HG03135 (cell line): ENCODE measurements at regions not wholly inside any gene's neighbourhood (a gene's known extent, or its start where the extent isn't known, plus 50 kb on each side); places are given as distances from the start of the nearest gene placed in this dataset.
"Not testable (repeated sequence)": the region's sequence is repeated elsewhere in the genome, so short reads cannot be mapped to it uniquely, and the experiment has no call there.

Source experiments
- ATAC-seq: cut with Tn5 transposase; IDR thresholded peaks from one replicate; pipeline ENCODE4 v1.9.1; 2021; ENCODE audit warnings: mild to moderate bottlenecking, moderate library complexity; ENCODE audit not compliant: unreplicated experiment

- ATAC-seq = no peak
Observed at GRCh38 chr10:108578258-108578657, 1345.1 kb downstream of the XPNPEP1 start.

- no peak for ATAC-seq
Observed at GRCh38 chr10:108574233-108574632, 1349.1 kb downstream of the XPNPEP1 start.

GRCh38 chr10:108568824-108569223 lies 1354.5 kb downstream of the XPNPEP1 start:
- no peak for ATAC-seq

GRCh38 chr10:108567899-108568752 lies 1355.2 kb downstream of the XPNPEP1 start:
- ATAC-seq = no peak

- ATAC-seq = no peak
Observed at GRCh38 chr10:108566316-108567107, 1356.8 kb downstream of the XPNPEP1 start.

GRCh38 chr10:108562105-108562504 lies 1361.2 kb downstream of the XPNPEP1 start:
- no peak for ATAC-seq

DNA sequence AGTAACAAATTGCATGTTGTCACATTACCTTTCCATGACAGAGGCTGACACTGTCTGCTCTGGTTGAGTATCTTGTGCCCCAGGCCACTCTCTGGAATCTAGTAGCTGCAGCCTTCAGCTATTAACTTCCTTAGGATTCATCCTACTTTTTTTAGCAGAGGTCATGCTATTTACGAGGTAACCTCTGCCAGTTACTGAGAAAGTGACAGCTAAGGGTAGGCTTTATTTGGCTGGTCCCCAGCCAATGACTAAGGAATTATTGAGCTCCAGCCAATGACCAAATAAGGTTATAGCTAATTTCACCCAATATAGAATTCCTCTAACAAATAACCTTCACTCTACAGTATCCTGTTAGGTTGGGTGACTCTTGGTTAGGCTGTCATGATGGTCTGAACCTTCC lies 1361.7 kb downstream of the XPNPEP1 start:
- no peak for ATAC-seq

GRCh38 chr10:108560488-108560887 lies 1362.8 kb downstream of the XPNPEP1 start:
- ATAC-seq = no peak

DNA sequence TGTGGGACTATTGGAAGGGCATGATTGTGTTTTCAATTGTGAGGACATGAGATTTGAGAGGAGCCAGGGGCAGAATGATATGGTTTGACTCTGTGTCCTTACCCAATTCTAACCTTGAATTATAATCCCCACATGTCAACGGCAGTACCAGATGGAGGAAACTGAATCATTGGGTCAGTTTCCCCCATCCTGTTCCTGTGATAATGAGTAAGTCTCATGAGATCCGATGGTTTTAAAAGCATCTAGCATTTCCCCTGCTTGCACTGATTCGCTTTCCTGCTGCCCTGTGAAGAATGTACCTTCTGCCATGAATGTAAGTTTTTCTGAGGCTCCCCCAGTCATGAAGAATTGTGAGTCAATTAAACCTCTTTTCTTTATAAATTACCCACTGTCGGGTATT lies 1367.1 kb downstream of the XPNPEP1 start:
- ATAC-seq = no peak

DNA sequence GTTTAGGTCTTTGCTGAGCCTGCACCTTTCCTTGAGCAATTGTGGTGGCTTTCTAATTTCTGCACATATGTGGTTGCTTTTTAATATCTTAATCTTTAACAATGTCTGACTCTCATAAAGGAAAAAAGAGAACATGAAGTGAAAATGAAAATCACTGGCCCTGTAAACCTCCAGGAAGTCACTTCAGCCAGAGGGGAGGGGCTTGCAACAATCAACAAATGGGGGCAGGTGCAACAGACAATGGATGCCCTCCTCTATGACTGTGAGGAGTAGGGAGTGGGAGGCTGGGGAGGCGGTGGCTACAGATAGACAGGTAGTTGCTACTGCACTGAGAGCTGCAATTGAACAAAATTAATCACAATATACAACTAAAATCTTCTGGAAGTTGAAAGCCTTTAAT lies 1377.4 kb downstream of the XPNPEP1 start:
- peak; percentile 88 for ATAC-seq

DNA sequence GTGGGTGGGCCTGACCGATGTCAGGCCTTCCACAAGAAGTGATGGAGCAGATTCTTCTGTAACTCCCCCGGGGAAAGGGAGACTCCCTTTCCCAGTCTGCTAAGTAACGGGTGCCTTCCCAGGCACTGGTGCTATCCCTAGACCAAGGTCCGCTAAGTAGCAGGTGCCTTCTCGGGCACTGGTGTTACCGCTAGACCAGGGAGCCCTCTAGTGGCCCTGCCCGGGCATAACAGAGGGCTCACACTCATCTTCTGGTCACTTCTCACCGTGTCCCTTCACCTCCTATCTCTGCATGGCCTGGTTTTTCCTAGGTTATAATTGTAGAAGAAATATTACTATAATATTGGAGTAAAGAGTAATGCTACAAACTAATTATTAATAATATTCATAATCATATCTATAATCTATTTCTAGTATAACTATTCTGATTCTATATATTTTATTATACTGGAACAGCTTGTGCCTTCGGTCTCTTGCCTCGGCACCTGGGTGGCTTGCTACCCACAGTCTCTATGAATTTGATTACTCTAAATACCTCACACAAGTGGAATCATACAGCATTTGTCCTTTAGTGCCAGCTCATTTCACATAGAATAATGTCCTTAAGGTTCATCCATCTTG lies 1378.7 kb downstream of the XPNPEP1 start:
- ATAC-seq = peak; percentile 72

DNA sequence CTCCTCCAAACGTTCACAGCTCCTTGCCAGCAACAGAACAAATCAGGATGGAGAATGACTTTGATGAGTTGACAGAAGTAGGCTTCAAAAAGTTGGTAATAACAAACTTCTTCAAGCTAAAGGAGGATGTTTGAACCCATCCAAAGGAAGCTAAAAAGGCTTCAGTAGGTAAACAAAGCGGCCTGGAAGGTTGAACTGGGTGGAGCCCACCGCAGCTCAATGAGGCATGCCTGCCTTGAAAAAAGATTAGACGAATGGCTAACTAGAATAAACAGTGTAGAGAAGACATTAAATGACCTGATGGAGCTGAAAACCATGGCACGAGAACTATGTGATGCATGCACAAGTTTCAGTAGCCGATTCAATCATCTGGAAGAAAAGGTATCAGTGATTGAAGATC lies 1369.0 kb upstream of the SORCS1 start:
- ATAC-seq = not testable (repeated sequence)

DNA sequence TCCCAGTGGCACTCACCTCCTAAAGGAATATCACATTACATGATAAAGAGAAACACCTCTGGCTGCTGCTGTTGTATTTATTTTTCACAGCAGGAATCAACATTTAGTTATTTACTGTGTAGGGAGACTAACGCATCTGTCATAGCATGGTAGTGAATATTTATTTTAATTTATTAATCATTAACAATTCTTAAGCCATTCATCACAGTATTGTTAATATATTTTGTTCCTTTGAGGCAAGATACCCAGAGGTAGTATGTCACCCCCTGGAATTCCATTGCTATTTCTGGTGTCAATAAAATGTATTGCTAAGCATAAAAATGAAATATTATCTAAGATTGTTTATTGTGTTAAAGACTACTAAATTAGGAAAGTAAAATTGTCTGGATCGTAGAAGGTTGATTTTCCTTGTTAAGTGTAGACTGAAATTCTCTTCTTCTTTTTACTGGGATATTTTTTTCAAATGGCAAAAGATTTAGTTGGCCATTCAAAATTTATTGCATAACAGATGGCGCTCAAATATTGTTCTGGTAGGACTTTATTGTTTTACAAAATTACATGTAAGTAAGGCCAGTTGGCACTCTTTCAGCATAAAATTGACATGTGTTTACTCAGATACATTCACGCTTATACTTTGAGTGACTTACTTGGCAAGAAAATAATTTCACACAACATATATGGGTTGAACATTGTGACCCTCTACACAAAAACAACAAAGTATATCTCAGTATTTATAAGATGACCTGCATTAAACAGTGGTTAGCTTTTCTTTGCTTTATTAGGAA lies 1358.7 kb upstream of the SORCS1 start:
- no peak for ATAC-seq

DNA sequence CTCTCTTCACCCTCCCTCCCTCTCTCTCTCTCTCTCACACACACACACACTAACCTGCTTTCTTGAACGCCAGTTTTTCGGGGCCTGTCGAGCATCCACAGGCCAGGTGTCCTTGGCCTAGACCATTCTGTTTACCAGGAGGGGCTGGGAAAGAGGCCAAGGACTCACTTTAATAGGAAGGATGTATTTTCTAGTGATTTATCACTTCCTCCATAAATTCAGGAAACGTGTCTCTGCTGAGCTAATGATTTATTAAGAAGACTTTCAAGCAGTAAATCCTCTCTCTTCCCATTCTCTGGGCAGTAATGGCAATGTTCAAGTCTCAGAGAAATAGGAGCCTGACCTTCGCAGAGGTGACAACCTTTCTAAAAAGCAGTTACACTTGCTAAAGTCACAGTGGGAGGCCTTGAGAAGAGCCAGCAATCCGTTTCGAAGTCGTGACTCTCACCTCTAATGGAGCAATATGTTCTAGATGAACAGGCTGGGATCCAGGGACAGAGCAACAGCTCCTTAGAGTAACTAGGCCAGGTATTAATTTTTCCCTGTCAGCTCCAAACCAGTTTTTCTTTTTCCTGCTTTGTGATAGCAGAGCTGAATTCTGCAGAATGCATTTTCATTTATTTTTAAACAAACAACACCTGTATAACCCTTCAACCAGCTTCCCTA lies 1357.5 kb upstream of the SORCS1 start:
- ATAC-seq = no peak

- no peak for ATAC-seq
Observed at GRCh38 chr10:108515821-108516220, 1351.3 kb upstream of the SORCS1 start.

- ATAC-seq = no peak
Observed at GRCh38 chr10:108500396-108500795, 1335.9 kb upstream of the SORCS1 start.

DNA sequence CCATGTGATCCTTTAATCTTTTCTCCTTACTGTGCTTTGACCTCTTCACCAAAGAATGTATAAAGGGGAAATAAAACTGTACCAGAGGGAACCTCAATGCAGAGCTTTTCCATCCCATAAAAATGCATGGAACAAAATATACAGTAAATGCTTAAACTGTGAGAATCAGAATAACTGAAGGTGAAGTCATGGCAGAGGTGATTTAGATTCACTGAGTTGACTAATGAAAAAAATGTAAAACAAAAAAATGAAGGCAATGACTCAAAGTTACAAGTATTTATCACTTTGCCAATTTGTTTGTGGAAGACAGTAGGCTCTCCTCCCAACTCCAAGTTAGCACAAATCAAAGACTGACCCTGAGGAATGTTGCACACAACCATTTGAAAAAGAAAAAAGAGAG lies 1331.6 kb upstream of the SORCS1 start:
- ATAC-seq = no peak

DNA sequence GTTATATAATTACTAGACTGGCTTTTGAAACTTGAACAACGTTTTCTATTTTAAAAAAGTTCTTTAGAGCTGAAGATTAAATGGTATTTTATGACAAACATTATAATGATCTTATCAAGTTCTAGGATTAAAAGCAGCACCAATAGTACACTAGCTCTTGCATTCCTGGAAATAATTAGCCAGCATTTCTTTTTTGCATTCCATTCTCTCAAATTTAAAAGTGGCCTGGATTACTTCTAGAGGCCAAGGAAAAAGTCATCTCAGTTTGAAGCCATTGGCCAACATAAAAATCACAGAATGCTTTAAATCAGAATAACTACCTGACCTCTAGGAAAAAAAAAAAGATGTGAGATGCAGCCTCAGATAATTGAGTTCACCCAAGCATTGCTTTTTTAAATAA lies 1326.4 kb upstream of the SORCS1 start:
- ATAC-seq = no peak

GRCh38 chr10:108471420-108471819 lies 1306.9 kb upstream of the SORCS1 start:
- ATAC-seq = no peak

DNA sequence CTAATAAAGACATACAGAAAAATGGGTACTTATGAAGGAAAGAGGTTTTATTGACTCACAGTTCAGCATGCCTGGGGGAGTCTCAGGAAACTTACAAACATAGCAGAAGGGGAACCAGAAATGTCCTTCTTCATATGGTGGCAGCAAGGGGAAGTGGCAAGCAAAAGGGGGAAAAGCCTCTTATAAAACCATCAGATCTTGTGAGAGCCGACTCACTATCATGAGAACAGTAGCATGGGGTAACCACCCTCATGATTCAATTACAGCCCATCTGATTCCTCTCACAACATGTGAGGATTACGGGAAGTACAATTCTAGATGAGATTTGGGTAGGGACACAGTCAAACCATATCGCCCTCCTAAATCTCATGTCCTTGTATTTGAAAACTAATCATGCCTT lies 1305.4 kb upstream of the SORCS1 start:
- no peak for ATAC-seq
